Subcutaneous abdominal adipose tissue (tissue), 5 donors: ENCODE measurements at regions not wholly inside any gene's neighbourhood (a gene's known extent, or its start where the extent isn't known, plus 50 kb on each side); places are given as distances from the start of the nearest gene placed in this dataset.

Experiments used
- H3K27ac ChIP-seq: one replicate; pipeline ENCODE4 v1.7.0; 2013; ENCODE audit warnings: low read depth, mild to moderate bottlenecking, inconsistent platforms, low read length, moderate library complexity
- H3K27me3 ChIP-seq, 5 donors: one replicate each; pipeline ENCODE4 v1.7.0; 2013; ENCODE audit warnings: low read length in 5 of 5, inconsistent platforms in 1 of 5; ENCODE audit not compliant: control insufficient read depth in 5 of 5, insufficient read depth in 4 of 5
- H3K36me3 ChIP-seq, 5 donors: one replicate each; pipeline ENCODE4 v1.7.0; 2013; ENCODE audit warnings: low read length in 5 of 5; ENCODE audit not compliant: control insufficient read depth in 5 of 5, insufficient read depth in 5 of 5
- H3K4me1 ChIP-seq, 5 donors: one replicate each; pipeline ENCODE4 v1.7.0; 2013; ENCODE audit warnings: low read length in 5 of 5, mild to moderate bottlenecking in 3 of 5, moderate library complexity in 1 of 5; ENCODE audit not compliant: control insufficient read depth in 5 of 5, insufficient read depth in 5 of 5
- H3K4me3 ChIP-seq, 5 donors: one replicate each; pipeline ENCODE4 v1.7.0; 2013; ENCODE audit warnings: low read length in 5 of 5, low read depth in 1 of 5
- H3K9ac ChIP-seq, 5 donors: one replicate each; pipeline ENCODE4 v1.7.0; 2013; ENCODE audit warnings: low read length in 5 of 5, mild to moderate bottlenecking in 4 of 5, moderate library complexity in 3 of 5
- H3K9me3 ChIP-seq, 5 donors: one replicate each; pipeline ENCODE4 v1.7.0; 2013; ENCODE audit warnings: low read length in 5 of 5; ENCODE audit not compliant: control insufficient read depth in 5 of 5
- donor health status: healthy.
- donor health status: healthy.
- donor health status: healthy.
- donor health status: healthy.
- donor health status: healthy.

GRCh38 chr11:123251657-123252344 lies 56.8 kb upstream of the CLMP start:
- Histone ChIP-seq H3K27ac (no peak overlapping the region), H3K36me3 (no peaks in the 10 kb centered on the region)

GRCh38 chr11:123250892-123251656 lies 56.0 kb upstream of the CLMP start:
- Histone ChIP-seq H3K4me1 (peaks cover 5 to 41% (median 15%) of the 10 kb centered on the region in 5 donors), H3K9me3 (no peaks in the 10 kb centered on the region), H3K27ac (no peak overlapping the region), H3K36me3 (no peaks in the 10 kb centered on the region), H3K9ac (no peak overlapping the region), H3K4me3 (no peak overlapping the region), H3K27me3 (no peaks in the 10 kb centered on the region)

More at GRCh38 chr11:123251657-123252344, 56.8 kb upstream of the CLMP start:
- H3K9ac ChIP-seq = no peak overlapping the region
- H3K27me3 ChIP-seq = no peaks in the 10 kb centered on the region
- H3K4me1 ChIP-seq = peaks cover 5 to 46% (median 16%) of the 10 kb centered on the region in 5 donors
- no peak overlapping the region for H3K4me3 ChIP-seq
- no peaks in the 10 kb centered on the region for H3K9me3 ChIP-seq

GRCh38 chr11:123249354-123249753 lies 54.3 kb upstream of the CLMP start:
- Histone ChIP-seq H3K36me3 (no peaks in the 10 kb centered on the region), H3K4me3 (no peak overlapping the region), H3K9ac (no peak overlapping the region), H3K4me1 (peaks cover 1 to 33% (median 11%) of the 10 kb centered on the region in 5 donors), H3K27me3 (no peaks in the 10 kb centered on the region), H3K9me3 (no peaks in the 10 kb centered on the region), H3K27ac (no peak overlapping the region)

- Histone ChIP-seq H3K27me3 (no peaks in the 10 kb centered on the region), H3K4me1 (peaks cover 1 to 25% (median 11%) of the 10 kb centered on the region in 5 donors), H3K9ac (no peak overlapping the region), H3K27ac (no peak overlapping the region), H3K36me3 (no peaks in the 10 kb centered on the region), H3K9me3 (no peaks in the 10 kb centered on the region), H3K4me3 (no peak overlapping the region)
Observed at GRCh38 chr11:123247813-123248379, 52.8 kb upstream of the CLMP start.

- H3K9me3 ChIP-seq = no peaks in the 10 kb centered on the region
- peaks cover 1 to 22% (median 11%) of the 10 kb centered on the region in 5 donors for H3K4me1 ChIP-seq
- no peak overlapping the region for H3K27ac ChIP-seq
- H3K27me3 ChIP-seq = no peaks in the 10 kb centered on the region
- no peak overlapping the region for H3K9ac ChIP-seq
- no peak overlapping the region for H3K4me3 ChIP-seq
- no peaks in the 10 kb centered on the region for H3K36me3 ChIP-seq
Observed at GRCh38 chr11:123247496-123247799, 52.4 kb upstream of the CLMP start.

GRCh38 chr11:123246749-123247495 lies 51.9 kb upstream of the CLMP start:
- Histone ChIP-seq H3K36me3 (no peaks in the 10 kb centered on the region), H3K4me3 (peak overlapping the region in 1 of 5 donors; percentile 29), H3K9ac (no peak overlapping the region), H3K4me1 (peaks cover 1 to 19% (median 13%) of the 10 kb centered on the region in 5 donors), H3K27ac (no peak overlapping the region), H3K27me3 (no peaks in the 10 kb centered on the region), H3K9me3 (no peaks in the 10 kb centered on the region)

- Histone ChIP-seq H3K9ac (no peak overlapping the region), H3K4me1 (peaks cover 1 to 12% (median 8%) of the 10 kb centered on the region in 5 donors), H3K27me3 (no peaks in the 10 kb centered on the region), H3K4me3 (no peak overlapping the region), H3K9me3 (no peaks in the 10 kb centered on the region), H3K36me3 (no peaks in the 10 kb centered on the region), H3K27ac (no peak overlapping the region)
Observed at GRCh38 chr11:123245567-123245966, 50.5 kb upstream of the CLMP start.
